ENCODE measurements at regions not wholly inside any gene's neighbourhood (a gene's known extent, or its start where the extent isn't known, plus 50 kb on each side); places are given as distances from the start of the nearest gene placed in this dataset.

GRCh38 chr11:80086496-80087055 lies 645.7 kb upstream of the TENM4 start (continued):
- TF ChIP-seq ESRRA (IDR thresholded peaks at IDR 0.05; ENCODE audit: low read length) (no peak), KDM1A (IDR thresholded peaks at IDR 0.05; ENCODE audit: borderline replicate concordance) (no peak), CUX1 (IDR thresholded peaks at IDR 0.05; ENCODE audit: insufficient replicate concordance, low read depth, low read length) (no peak), SRF (IDR thresholded peaks at IDR 0.05; ENCODE audit: low read depth in 2 of 2, low read length in 2 of 2) (no peak), TCF12 (IDR thresholded peaks at IDR 0.05; ENCODE audit: low read depth, low read length) (no peak)

- Histone ChIP-seq H2AFZ (ENCODE audit: control insufficient read depth, low read depth, low read length) (no peak overlapping the region), H3K36me3 (ENCODE audit: control insufficient read depth in 2 of 2, insufficient read depth in 2 of 2, low read length in 1 of 2) (no peaks in the 10 kb centered on the region), H3K27me3 (replicated peaks in 1 of 2; ENCODE audit: control insufficient read depth in 2 of 2, insufficient read depth in 2 of 2, low read length in 1 of 2) (no peaks in the 10 kb centered on the region; a peak in 2 of 4 replicates), H3K4me1 (ENCODE audit: control insufficient read depth, insufficient read depth, low read length) (no peaks in the 10 kb centered on the region), H3K4me2 (ENCODE audit: control insufficient read depth, insufficient read depth) (no peak overlapping the region), H3K27ac (ENCODE audit: control insufficient read depth, insufficient read depth) (no peak overlapping the region), H3K79me2 (ENCODE audit: control insufficient read depth, insufficient read depth, low read length) (no peaks in the 10 kb centered on the region), H3K9me3 (replicated peaks; ENCODE audit: control insufficient read depth, insufficient read depth, low read length) (no peaks in the 10 kb centered on the region), H3K4me3 (no peak overlapping the region), H3K9ac (ENCODE audit: control insufficient read depth, insufficient read depth, low read length) (no peak overlapping the region), H4K20me1 (ENCODE audit: control insufficient read depth, insufficient read depth) (no peaks in the 10 kb centered on the region)
- in situ Hi-C loops (cut with MboI), result no loop called here
- DNase-seq (ENCODE audit: low read depth, low spot score) (no peak), FAIRE-seq (no peak), ATAC-seq (no peak)
- ChIA-PET CTCF (no interaction called here), POLR2A (no interaction called here), RAD21 (ENCODE audit: unreplicated experiment) (no interaction called here), SMC1A (ENCODE audit: uncharacterized antibody, unreplicated experiment) (no interaction called here)
- no TSS peak for BruUV-seq (replicated peaks)
- intact Hi-C loops (cut with micrococcal nuclease; ENCODE audit: unreplicated experiment), result no loop called here
- WGBS (ENCODE audit: insufficient coverage, insufficient replicate concordance, low lambda C conversion rate, missing lambda C conversion rate), result 19% methylated on average over 2 of the region's 2 CpGs
- no peak for TF ChIP-seq TBL1XR1 (IDR thresholded peaks at IDR 0.05; ENCODE audit: low read depth, low read length)
- no peak for TF ChIP-seq ZSCAN29 (IDR thresholded peaks at IDR 0.05)
- TF ChIP-seq HDAC2 (IDR thresholded peaks at IDR 0.05), result no peak
- no peak for TF ChIP-seq CBX5 (IDR thresholded peaks at IDR 0.05; ENCODE audit: low read depth)
- TF ChIP-seq ESRRA (IDR thresholded peaks at IDR 0.05; ENCODE audit: low read length), result no peak
- TF ChIP-seq BMI1 (IDR thresholded peaks at IDR 0.05; ENCODE audit: borderline replicate concordance), result no peak
- no peak for TF ChIP-seq BCLAF1 (IDR thresholded peaks at IDR 0.05)
- no peak for TF ChIP-seq NR2C2 (IDR thresholded peaks at IDR 0.05; ENCODE audit: borderline replicate concordance, control insufficient read depth, insufficient read length, low read depth)
- no peak for TF ChIP-seq IRF5 (IDR thresholded peaks at IDR 0.05; ENCODE audit: borderline replicate concordance)
- no peak for TF ChIP-seq BHLHE40 (IDR thresholded peaks at IDR 0.05; ENCODE audit: borderline replicate concordance in 1 of 2, low read depth in 2 of 2, low read length in 1 of 2)
- no peak for TF ChIP-seq STAT1 (conservative IDR thresholded peaks at IDR 0.05)
Observed at GRCh38 chr11:80085563-80085962, 644.7 kb upstream of the TENM4 start.
